GM18909 (cell line): ENCODE measurements at regions not wholly inside any gene's neighbourhood (a gene's known extent, or its start where the extent isn't known, plus 50 kb on each side); places are given as distances from the start of the nearest gene placed in this dataset.

Source experiments
- ATAC-seq: cut with Tn5 transposase; IDR thresholded peaks from one replicate; pipeline ENCODE4 v1.9.1; 2021; ENCODE audit warnings: mild to moderate bottlenecking; ENCODE audit not compliant: unreplicated experiment, poor library complexity

DNA sequence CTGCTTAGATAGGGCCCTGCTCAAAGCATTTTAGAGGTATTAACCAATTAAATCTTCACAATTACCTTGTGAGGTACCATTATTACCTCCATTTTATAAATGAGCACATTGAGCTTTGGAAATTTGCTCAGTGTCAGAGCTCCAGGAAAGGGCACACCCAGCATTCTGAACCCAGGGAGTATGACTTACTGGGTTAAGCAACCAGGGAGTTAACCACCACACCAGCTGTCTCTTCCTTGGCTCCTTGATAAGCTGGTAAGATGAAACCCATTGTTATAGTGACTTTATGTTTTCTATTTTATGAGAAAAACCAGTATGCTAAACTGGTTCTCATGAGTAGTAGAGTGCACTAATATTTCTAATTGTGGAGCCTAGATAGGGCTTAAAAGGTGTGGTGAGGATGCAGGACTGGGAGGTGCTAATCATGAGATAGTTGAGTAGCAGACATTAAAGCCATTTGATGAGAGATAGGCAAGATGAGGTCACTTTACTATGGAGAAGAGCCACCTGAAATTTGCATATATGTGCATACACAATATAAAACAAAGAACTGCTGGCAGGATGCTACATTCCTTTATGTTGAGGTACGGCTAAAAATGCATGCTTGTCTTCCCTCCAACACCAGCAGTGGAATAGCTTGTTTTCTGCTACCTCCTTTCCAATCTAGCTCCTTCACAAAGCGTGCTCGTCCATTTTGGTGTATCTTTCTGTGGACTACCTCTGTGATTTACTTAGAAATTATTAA lies 556.1 kb downstream of the SPRY1 start:
- no peak for ATAC-seq

DNA sequence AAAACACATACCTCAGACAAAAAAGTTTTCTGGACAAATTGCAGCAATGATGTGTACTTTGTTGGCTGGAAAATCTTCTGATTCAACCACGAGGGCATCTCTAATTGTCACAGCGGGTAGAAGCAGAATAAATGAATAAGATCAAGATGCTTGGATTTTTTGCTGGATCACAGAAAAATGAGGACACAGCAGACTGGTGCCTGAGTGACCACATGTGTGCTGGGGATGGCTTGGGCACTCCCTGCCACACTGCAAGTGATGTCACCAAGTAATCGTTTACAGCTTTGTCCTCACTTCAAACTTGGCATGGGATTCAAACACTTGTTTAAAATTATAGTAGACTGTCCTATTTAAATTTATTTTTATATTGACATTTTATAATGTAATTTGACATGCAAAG lies 557.0 kb downstream of the SPRY1 start:
- ATAC-seq = no peak

DNA sequence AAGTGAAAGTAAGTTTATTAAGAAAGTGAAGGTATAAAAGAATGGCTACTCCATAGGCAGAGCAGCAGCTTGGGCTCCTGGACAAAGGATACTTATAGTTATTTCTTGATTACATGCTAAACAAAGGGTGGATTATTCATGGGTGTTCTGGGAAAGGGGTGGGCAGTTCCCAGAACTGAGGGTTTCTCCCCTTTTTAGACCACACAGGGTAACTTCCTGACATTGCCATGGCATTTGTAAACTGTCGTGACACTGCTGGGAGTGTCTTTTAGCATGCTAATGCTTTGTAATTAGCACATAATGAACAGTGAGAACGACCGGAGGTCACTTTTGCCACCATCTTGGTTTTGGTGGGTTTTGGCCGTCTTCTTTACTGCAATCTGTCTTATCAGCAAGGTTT lies 557.6 kb downstream of the SPRY1 start:
- no peak for ATAC-seq

DNA sequence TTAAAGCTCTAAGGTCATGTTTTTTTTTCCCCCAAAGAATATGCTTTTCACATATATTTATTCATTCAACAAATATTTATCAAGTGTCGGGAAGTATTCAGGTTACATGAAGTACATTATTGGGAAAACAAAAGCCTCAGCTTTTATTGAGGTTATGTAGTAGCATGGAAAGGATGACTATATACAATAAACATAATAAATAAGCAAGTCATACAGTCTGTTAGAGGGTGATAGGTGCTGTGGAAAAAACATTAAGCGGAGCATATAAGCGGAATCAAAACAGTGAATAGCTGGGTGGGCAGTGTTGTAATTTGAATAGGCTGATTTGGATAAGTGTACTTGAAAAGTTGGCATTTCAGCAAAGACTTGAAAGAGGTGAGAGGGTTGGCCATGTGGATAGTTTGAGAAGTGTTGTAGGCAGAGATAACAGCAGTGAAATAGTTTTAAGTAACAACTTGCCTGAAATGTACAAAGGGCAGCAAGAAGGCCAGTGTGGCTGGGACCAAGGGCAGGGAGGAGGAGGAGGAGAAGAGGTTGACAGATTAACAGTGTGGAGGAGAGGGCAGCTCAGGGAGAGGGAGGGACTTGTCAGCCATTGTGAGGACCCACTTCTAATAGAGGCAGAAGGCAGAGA lies 558.7 kb downstream of the SPRY1 start:
- no peak for ATAC-seq

DNA sequence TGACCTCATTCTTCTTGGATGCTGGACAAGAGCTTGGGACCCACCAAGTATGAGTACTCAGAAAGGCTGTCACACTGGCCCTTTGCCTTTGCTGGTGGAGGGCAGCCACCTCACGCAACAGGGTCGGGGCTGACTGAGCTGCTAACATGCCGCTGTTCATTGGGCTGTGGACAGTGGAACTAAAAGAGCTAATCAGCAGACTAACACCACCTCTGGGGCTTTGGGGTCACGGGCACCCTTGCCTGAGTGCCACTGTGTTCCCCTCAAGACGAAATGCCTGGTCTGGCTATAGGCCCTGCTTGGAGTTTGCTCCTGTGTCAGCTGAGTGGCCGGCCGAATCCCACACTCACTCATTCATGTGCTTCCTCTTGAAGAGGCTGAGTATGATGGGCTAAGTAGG lies 559.6 kb downstream of the SPRY1 start:
- ATAC-seq = no peak

DNA sequence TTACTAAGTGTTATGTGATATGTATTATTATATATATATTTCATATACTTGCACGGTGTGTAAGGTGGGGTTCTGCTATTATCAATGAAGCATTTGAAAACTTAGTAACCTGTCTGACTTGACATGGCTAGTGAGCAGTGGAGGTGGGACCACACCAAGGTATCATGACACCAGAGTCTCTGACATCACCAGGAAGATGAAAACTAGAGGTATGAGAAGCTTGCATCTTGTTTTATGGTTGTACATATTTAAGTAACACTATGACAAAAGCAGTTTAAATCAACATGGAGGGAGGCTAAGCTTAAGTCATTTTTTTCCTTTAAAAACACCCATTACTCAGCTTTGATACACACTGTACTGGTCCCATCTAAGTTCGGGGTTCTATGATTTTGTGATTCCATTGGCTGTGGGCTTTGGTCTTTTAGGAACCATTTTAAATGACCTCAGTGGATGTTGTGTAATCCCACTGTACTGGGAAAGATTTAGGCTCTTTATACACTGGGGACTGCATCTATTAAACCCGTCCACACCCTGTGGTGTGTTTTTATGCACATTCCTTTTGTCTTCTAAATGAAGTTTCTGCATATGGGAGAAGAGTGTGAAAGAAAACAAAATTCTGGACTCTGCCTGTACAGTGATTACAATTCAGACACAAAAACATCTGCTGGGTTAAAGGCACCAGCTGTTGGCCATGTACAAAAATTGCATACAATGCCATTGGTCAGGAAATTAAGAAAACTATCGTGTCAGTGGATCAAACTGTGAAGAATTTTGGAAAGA lies 570.6 kb downstream of the SPRY1 start:
- no peak for ATAC-seq

DNA sequence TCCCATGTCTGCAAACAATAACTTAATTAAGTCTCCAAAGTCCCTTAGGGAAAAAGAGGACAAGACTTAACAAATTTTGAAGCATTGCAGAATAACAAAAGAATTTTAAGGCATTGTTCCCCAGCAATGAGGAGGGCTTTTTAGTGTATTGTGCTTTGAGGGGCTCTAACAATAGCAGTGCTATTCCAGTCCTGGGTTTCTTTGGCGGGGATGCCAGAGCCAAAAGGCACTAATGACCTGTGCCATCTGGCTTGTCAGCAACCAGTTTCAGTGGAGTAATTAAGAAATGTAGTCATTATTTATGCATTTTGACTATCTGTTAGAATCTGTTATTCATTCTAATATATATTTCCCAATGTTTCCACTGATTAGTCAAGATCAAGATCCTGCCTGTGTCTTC lies 575.4 kb downstream of the SPRY1 start:
- ATAC-seq = no peak

DNA sequence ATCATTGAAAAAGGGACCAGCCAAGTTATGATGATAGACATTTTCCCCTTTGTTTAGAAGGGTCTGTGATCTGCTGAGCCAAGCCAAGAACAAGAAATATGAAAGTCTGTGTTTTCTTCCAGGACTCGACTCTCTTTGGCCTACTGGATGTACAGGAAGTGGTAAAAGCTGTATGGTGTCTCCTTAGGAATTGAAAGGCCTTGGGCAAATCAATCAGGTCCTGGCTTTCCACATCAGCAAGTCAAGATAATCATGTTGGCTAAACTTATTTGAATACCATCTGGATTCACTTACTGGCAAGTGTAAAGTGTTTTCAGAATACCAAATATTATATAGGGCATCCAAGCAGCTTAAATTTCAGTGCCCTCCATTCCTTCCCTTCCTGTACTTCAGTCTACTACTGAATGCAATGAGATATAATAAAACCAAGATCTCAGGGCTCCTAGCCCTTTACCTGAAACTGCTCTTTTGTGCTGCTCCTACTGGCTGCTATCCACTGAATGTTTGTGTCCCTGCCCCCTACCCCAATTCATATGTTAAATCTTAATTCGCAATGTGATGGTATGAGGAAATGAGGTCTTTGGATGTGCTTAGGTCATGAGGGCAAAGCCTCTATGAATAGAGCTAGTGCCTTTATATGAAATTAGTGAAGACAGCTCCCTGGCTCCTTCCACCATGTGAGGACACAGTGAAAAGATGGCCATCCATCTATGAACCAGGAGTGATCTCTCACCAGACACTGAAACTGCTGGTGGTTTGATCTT lies 578.0 kb downstream of the SPRY1 start:
- no peak for ATAC-seq

DNA sequence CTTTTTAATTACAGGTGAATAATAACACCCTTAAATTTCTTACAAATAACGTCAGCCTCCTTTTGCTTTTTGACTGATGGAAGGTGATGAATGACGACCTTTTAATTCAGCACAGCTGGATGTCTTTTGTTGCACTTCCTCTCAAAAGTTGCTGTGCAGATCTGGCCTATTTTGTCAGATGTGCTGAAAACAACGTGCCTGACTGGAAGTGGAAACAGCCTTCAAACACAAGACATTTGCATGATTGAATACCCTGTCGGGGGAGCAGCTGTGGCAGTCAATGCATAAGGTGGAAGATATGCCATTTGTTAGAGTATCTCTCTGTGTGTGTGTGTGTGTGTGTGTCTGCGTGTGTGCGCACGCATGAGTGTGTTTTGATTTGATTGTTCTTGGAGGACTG lies 579.7 kb downstream of the SPRY1 start:
- ATAC-seq = no peak

DNA sequence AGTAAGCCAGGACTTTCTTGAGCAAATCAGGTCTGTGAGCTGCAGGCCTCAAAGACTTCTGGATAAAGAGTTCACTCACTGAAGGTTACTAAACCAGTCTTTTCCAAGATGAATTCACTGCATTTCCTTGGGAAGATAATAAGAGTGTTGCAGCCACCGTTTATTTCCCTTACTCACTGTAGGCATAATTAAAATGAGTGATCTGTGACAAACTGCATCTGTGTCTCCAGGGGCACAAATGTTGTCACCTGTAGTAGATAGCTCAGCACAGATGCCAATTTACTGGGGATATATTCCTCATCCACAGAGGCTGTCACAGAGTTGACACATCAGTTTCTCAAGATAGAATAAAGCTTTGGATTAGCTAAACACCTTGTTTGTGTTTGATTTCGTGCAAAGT lies 580.2 kb downstream of the SPRY1 start:
- no peak for ATAC-seq

DNA sequence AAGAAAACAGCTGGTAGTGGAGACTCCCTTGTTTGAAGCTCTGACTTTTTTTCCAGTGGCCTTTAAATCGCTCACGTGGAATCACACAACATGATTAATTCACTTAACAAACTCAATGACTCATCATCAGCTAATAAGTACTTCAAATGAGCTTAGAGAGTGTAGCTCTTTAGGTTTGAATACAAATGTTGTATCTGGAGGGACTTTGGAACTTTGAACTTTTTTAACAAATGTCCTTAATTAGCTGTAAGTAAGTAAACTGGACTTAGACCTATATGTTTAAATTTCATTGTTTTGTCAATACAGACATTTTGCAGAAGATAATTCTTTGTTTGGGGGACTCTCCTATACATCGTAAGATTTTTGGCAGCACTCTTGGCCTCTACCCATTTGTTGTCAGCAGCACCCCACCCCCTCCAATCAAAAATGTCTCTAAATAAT lies 581.1 kb downstream of the SPRY1 start:
- no peak for ATAC-seq

DNA sequence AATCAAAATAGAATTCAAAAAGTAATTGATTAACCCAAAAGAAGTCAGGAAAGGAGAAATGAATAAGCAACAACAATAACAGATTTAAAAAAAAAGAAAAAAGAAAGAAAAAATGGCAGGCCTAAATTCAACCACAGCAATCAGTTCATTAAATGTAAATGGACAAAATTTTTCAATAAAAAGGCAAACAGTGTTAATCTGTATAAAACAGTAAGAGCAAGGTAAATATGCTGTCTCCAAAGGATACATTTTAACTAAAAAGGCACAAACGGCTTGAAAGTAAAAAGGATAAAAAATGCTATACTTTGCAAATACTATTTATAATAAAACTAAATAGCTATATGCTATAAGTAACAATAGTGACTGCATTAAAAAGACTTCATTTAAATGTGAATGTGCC lies 582.0 kb downstream of the SPRY1 start:
- no peak for ATAC-seq

DNA sequence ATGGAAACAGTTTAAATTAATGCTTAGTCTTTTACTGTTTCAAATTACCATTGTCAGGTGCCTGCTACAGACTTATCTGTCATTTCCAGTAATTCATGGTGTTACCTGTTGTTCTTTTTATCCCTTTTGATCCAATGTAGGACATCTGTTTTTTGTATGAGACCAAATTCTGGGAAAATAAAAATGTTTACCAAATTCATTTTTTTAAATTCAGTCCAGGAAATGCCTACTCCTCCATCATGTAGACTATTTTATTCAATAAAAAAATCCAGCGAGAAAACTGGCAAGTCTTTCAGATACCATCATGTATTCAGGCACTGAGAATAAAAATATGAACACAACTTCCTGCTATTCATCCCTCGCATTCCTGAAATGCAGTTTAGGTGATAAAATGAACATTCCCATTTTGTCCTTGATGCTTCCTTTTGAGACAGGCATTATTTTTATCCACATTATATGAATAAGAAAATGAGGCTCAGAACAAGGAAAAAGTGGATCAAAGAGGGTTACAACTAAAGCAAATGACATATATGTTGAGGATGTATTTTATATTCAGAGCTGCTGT lies 584.2 kb downstream of the SPRY1 start:
- ATAC-seq = no peak

DNA sequence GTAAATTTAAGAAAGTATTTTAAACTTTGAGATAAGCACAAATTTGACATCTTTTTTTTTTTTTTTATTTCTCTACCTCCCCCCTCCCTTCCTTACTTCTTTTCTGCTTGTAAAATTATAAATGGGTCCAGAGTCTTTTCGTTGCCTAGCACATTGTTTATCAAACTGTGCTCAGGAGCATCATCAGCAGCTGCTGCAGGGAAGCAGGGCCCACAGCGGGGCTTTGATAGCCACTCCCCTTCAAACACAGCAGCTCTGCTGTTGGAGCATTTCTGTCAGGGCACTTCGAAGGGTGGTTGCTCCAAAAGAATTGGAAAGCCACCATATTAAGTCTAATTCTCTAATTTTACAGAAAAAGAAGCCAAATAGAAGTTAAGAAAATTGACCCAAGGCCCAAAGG lies 588.3 kb downstream of the SPRY1 start:
- no peak for ATAC-seq

DNA sequence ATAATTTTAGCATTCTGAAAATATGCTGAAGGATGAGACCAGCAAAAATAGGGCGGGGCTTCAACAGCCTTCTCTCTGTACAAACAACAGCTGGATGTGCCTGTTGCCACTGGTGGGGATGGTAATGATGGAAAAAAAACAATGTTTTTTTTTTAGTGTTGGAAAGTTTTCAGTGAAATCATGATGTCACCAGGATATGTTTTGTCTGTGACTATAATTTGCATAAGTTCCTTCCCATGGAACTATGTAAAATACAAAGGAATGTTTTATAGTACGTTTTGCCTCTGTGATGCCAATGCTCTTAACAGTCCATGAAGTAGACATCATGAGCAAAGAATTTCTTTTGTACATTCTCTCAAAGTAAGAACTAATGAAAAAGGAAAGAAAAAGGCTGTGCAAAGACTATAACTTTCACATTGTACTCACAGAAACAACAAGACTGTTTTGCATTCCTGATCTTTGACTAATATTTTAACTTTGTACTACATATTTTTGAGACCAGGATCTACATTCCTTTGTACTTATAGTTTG lies 589.7 kb downstream of the SPRY1 start:
- ATAC-seq = no peak

DNA sequence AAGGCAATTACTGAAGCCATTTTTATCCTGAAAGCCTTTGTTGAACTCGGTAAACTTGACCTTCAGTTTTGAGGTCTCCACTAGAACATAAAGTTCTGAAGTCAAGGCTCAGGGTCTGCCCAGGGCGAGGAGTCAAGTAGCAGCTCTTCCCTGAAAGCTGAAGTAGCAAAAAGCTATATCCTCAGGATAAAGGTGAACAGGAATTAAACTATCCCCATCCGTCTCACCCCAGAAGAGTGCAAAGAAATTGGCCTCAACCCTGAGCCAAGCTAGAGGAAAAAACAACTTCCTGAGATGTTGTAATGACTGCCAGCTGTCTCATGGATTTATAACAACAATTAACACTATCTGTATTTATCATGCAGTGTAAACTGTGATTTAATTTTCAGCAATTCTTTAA lies 590.8 kb downstream of the SPRY1 start:
- ATAC-seq = no peak

DNA sequence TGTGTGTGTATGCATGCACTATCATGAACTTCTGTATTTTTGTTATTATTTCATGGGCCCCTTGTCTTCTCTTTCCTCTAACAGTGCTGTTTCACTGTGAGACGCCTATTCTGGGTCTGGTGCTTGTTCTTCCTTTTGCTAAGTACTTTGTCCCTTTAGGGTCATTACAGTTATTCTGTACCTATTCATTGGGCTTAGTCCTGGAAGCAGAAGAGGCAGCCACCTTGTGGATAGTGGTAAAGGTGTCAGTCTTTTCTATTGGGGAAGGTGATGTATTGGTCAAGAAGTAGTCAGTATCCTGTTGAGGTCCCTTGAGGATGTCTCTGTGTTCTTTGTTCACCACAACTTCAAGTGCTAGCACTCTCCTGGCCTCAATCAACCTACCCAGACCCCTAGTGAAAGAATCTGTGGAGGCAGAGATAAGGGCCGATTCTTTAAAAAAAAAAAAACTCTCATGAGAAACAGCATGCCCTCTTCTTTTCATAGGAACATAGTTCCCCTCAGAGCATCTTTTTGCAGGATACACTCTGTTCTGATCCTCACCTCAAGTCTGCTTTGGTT lies 593.8 kb downstream of the SPRY1 start:
- ATAC-seq = no peak

DNA sequence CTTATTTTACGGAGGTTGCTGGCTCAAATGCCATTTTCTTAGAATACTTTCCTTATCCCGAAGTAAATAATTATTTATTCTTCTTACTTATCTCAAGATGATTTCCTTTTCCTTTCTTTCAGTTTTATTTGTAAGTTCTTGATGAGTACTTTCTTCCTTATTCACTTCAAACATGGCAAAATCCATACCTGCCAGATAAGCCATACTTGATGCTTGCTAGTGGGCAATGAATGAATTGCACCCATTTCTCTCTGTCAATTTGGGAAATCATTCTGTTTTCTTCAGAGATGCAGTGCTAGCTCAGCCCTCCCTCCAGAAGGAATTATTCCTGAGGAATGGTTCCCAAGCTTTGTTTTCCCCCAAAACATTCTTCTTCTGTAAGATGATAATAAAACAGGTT lies 598.3 kb downstream of the SPRY1 start:
- no peak for ATAC-seq

DNA sequence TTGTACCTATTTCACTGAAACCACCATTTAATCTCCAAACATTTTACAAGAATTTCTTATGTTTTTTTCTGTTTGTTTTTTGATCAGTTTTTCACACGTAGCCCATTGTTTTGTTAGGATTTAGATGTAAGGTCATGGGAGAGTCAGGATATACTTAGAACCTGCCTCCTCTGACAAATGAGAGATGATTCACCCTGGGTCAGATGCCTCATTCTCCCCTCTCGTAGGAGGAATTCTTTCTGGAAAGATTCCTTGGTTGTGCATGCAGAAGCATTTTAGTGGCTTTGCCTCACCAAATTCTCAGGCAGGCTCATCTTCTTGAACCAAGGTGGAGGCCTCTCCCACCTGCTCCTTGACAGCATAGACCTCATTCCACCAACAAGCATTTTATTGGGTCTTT lies 599.3 kb downstream of the SPRY1 start:
- no peak for ATAC-seq
